ENCODE measurements at regions not wholly inside any gene's neighbourhood (a gene's known extent, or its start where the extent isn't known, plus 50 kb on each side); places are given as distances from the start of the nearest gene placed in this dataset.

DNA sequence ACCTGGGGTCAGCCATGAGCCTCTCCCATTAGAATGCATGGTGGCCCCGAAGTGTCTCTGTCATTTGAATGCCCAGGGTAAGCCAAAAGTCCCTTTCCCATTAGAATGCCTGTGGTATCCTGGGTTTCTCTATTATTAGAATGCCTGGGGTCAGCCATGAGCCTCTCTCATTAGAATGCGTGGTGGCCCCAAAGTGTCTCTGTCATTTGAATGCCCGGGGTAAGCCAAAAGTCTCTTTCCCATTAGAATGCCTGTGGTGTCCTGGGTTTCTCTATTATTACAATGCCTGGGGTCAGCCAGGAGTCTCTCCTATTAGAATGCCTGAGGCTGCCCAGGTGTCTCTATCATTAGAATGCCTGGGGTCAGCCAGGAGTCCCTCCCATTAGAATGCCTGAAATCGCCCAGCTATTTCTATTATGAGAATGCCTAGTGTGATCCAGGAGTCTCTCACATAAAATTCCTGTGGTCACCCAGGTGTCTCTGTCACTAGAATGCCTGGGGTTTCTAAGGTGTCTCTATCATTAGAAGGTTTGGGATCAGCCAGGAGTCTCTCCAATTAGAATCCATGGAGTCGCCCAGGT, 65.5 kb downstream of the RNF187 start:
- Mint-ChIP-seq H3K27me3 (ENCODE audit: insufficient read depth, low read depth, poor library complexity) (peaks cover 79% of the 10 kb centered on the region), H3K9me3 (peaks cover 65% of the 10 kb centered on the region), H3K36me3 (ENCODE audit: low read depth) (no peaks in the 10 kb centered on the region), H3K4me1 (no peaks in the 10 kb centered on the region), H3K27ac (no peak overlapping the region), H3K4me3 (no peak overlapping the region; the same call in 2 of the 3 replicates)
- no peak for DNase-seq (ENCODE audit: low spot score)
- H3F3A ChIP-seq (replicated peaks; ENCODE audit: low read depth) = no peaks in the 10 kb centered on the region
- no peaks in the 10 kb centered on the region for H3K79me2 ChIP-seq (replicated peaks; ENCODE audit: insufficient read depth)
- H3K4me2 ChIP-seq = no peak overlapping the region
- no peaks in the 10 kb centered on the region for H3K36me3 ChIP-seq (ENCODE audit: insufficient read depth)
- TF ChIP-seq, protein P1, sequence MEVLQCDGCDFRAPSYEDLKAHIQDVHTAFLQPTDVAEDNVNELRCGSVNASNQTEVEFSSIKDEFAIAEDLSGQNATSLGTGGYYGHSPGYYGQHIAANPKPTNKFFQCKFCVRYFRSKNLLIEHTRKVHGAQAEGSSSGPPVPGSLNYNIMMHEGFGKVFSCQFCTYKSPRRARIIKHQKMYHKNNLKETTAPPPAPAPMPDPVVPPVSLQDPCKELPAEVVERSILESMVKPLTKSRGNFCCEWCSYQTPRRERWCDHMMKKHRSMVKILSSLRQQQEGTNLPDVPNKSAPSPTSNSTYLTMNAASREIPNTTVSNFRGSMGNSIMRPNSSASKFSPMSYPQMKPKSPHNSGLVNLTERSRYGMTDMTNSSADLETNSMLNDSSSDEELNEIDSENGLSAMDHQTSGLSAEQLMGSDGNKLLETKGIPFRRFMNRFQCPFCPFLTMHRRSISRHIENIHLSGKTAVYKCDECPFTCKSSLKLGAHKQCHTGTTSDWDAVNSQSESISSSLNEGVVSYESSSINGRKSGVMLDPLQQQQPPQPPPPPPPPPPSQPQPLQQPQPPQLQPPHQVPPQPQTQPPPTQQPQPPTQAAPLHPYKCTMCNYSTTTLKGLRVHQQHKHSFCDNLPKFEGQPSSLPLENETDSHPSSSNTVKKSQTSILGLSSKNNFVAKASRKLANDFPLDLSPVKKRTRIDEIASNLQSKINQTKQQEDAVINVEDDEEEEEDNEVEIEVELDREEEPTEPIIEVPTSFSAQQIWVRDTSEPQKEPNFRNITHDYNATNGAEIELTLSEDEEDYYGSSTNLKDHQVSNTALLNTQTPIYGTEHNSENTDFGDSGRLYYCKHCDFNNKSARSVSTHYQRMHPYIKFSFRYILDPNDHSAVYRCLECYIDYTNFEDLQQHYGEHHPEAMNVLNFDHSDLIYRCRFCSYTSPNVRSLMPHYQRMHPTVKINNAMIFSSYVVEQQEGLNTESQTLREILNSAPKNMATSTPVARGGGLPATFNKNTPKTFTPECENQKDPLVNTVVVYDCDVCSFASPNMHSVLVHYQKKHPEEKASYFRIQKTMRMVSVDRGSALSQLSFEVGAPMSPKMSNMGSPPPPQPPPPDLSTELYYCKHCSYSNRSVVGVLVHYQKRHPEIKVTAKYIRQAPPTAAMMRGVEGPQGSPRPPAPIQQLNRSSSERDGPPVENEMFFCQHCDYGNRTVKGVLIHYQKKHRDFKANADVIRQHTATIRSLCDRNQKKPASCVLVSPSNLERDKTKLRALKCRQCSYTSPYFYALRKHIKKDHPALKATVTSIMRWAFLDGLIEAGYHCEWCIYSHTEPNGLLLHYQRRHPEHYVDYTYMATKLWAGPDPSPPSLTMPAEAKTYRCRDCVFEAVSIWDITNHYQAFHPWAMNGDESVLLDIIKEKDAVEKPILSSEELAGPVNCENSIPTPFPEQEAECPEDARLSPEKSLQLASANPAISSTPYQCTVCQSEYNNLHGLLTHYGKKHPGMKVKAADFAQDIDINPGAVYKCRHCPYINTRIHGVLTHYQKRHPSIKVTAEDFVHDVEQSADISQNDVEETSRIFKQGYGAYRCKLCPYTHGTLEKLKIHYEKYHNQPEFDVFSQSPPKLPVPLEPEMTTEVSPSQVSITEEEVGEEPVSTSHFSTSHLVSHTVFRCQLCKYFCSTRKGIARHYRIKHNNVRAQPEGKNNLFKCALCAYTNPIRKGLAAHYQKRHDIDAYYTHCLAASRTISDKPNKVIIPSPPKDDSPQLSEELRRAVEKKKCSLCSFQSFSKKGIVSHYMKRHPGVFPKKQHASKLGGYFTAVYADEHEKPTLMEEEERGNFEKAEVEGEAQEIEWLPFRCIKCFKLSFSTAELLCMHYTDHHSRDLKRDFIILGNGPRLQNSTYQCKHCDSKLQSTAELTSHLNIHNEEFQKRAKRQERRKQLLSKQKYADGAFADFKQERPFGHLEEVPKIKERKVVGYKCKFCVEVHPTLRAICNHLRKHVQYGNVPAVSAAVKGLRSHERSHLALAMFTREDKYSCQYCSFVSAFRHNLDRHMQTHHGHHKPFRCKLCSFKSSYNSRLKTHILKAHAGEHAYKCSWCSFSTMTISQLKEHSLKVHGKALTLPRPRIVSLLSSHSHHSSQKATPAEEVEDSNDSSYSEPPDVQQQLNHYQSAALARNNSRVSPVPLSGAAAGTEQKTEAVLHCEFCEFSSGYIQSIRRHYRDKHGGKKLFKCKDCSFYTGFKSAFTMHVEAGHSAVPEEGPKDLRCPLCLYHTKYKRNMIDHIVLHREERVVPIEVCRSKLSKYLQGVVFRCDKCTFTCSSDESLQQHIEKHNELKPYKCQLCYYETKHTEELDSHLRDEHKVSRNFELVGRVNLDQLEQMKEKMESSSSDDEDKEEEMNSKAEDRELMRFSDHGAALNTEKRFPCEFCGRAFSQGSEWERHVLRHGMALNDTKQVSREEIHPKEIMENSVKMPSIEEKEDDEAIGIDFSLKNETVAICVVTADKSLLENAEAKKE (CRISPR knock-in tag; IDR thresholded peaks at IDR 0.05) = no peak
- ATAC-seq = no peak
- H2AFZ ChIP-seq = no peak overlapping the region
- no peaks in the 10 kb centered on the region for H3K4me1 ChIP-seq (ENCODE audit: insufficient read depth)
- H3K27ac ChIP-seq (ENCODE audit: low read depth) = no peak overlapping the region
- H3K9me2 ChIP-seq (ENCODE audit: insufficient read depth) = no peaks in the 10 kb centered on the region
- H4K20me1 ChIP-seq (replicated peaks; ENCODE audit: insufficient read depth) = no peaks in the 10 kb centered on the region; the same call in 1 of the 2 replicates
- no peak overlapping the region for H3K4me3 ChIP-seq
- H3K27me3 ChIP-seq (ENCODE audit: insufficient read depth) = peaks cover 77% of the 10 kb centered on the region

DNA sequence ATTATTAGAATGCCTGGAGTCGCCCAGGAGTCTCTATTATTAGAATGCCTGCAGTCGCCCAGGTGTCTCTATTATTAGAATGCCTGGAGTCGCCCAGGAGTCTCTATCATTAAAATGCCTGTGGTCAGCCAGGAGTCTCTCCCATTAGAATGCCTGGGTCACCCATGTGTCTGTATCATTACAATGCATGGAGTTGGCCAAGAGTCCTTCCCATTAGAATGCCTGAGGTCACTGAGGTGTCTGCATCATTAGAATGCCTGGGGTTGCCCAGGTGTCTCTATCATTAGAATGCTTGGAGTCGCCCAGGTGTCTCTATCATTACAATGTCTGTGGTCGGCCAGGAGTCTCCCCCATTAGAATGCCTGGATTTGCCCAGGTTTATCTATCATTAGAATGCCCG, 66.9 kb downstream of the RNF187 start:
- no peak for ATAC-seq
- Histone ChIP-seq H3K4me3 (no peak overlapping the region), H3K4me2 (no peak overlapping the region), H3K4me1 (ENCODE audit: insufficient read depth) (no peaks in the 10 kb centered on the region), H3K79me2 (replicated peaks; ENCODE audit: insufficient read depth) (no peaks in the 10 kb centered on the region), H3K27ac (ENCODE audit: low read depth) (no peak overlapping the region), H2AFZ (no peak overlapping the region), H3F3A (replicated peaks; ENCODE audit: low read depth) (no peaks in the 10 kb centered on the region), H3K27me3 (ENCODE audit: insufficient read depth) (peaks cover 62% of the 10 kb centered on the region), H4K20me1 (replicated peaks; ENCODE audit: insufficient read depth) (no peaks in the 10 kb centered on the region; the same call in 1 of the 2 replicates), H3K9me2 (ENCODE audit: insufficient read depth) (no peaks in the 10 kb centered on the region), H3K36me3 (ENCODE audit: insufficient read depth) (no peaks in the 10 kb centered on the region)
- H3K27ac Mint-ChIP-seq = no peak overlapping the region
- DNase-seq (ENCODE audit: low spot score) = no peak
- H3K27me3 Mint-ChIP-seq (ENCODE audit: insufficient read depth, low read depth, poor library complexity) = peaks cover 66% of the 10 kb centered on the region
- H3K36me3 Mint-ChIP-seq (ENCODE audit: low read depth) = no peaks in the 10 kb centered on the region
- H3K4me1 Mint-ChIP-seq = no peaks in the 10 kb centered on the region
- no peak overlapping the region for H3K4me3 Mint-ChIP-seq
- peaks cover 51% of the 10 kb centered on the region for H3K9me3 Mint-ChIP-seq
- TF ChIP-seq, protein P2, sequence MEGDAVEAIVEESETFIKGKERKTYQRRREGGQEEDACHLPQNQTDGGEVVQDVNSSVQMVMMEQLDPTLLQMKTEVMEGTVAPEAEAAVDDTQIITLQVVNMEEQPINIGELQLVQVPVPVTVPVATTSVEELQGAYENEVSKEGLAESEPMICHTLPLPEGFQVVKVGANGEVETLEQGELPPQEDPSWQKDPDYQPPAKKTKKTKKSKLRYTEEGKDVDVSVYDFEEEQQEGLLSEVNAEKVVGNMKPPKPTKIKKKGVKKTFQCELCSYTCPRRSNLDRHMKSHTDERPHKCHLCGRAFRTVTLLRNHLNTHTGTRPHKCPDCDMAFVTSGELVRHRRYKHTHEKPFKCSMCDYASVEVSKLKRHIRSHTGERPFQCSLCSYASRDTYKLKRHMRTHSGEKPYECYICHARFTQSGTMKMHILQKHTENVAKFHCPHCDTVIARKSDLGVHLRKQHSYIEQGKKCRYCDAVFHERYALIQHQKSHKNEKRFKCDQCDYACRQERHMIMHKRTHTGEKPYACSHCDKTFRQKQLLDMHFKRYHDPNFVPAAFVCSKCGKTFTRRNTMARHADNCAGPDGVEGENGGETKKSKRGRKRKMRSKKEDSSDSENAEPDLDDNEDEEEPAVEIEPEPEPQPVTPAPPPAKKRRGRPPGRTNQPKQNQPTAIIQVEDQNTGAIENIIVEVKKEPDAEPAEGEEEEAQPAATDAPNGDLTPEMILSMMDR (conservative IDR thresholded peaks at IDR 0.05; ENCODE audit: low read depth in 2 of 2) = no peak
- TF ChIP-seq, protein P1 (CRISPR knock-in tag; IDR thresholded peaks at IDR 0.05) = no peak
- TF ChIP-seq STAT1 (IDR thresholded peaks at IDR 0.05; ENCODE audit: unreplicated experiment) (no peak), POLR2AphosphoS5 (IDR thresholded peaks at IDR 0.05; ENCODE audit: low read depth) (no peak)

Measured in GM23338 (cell line).